ENCODE measurements at regions not wholly inside any gene's neighbourhood (a gene's known extent, or its start where the extent isn't known, plus 50 kb on each side); places are given as distances from the start of the nearest gene placed in this dataset.

- H3K79me2 ChIP-seq (ENCODE audit: control insufficient read depth, insufficient read depth, low read length): no peaks in the 10 kb centered on the region
- 4% methylated on average over 1 of the region's 1 CpG for WGBS (ENCODE audit: insufficient coverage, insufficient replicate concordance, low lambda C conversion rate, missing lambda C conversion rate)
- POLR2A ChIA-PET: no interaction called here
- no peak overlapping the region for H3K9ac ChIP-seq (ENCODE audit: control insufficient read depth, insufficient read depth, low read length)
- TF ChIP-seq YY1 (IDR thresholded peaks at IDR 0.05; ENCODE audit: low read depth, low read length) (no peak), BACH1 (IDR thresholded peaks at IDR 0.05; ENCODE audit: borderline replicate concordance) (no peak), BMI1 (IDR thresholded peaks at IDR 0.05; ENCODE audit: borderline replicate concordance) (no peak)
- TF ChIP-seq, protein P1, sequence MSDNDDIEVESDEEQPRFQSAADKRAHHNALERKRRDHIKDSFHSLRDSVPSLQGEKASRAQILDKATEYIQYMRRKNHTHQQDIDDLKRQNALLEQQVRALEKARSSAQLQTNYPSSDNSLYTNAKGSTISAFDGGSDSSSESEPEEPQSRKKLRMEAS (IDR thresholded peaks at IDR 0.05; ENCODE audit: low read depth, low read length): no peak
- TF ChIP-seq, protein P2, sequence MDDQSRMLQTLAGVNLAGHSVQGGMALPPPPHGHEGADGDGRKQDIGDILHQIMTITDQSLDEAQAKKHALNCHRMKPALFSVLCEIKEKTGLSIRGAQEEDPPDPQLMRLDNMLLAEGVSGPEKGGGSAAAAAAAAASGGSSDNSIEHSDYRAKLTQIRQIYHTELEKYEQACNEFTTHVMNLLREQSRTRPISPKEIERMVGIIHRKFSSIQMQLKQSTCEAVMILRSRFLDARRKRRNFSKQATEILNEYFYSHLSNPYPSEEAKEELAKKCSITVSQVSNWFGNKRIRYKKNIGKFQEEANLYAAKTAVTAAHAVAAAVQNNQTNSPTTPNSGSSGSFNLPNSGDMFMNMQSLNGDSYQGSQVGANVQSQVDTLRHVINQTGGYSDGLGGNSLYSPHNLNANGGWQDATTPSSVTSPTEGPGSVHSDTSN (IDR thresholded peaks at IDR 0.05; ENCODE audit: insufficient replicate concordance, low read depth, low read length): no peak
- H3K27ac ChIP-seq (ENCODE audit: control insufficient read depth, insufficient read depth): no peak overlapping the region
- ATAC-seq (peak; percentile 18; the same call in 2 of the 3 replicates), DNase-seq (ENCODE audit: low read depth, low spot score) (no peak), FAIRE-seq (no peak)
- H3K4me3 ChIP-seq: no peak overlapping the region
- no peaks in the 10 kb centered on the region for H3K27me3 ChIP-seq (replicated peaks in 1 of 2; ENCODE audit: control insufficient read depth in 2 of 2, insufficient read depth in 2 of 2, low read length in 1 of 2)
- no TSS peak for BruUV-seq (replicated peaks)
- peaks cover 7% of the 10 kb centered on the region for H3K4me1 ChIP-seq (ENCODE audit: control insufficient read depth, insufficient read depth, low read length)
- H4K20me1 ChIP-seq (ENCODE audit: control insufficient read depth, insufficient read depth): no peaks in the 10 kb centered on the region
- no peaks in the 10 kb centered on the region; the same call in 2 of the 3 replicates for H3K9me3 ChIP-seq (replicated peaks; ENCODE audit: control insufficient read depth, insufficient read depth, low read length)
- in situ Hi-C loops (cut with MboI): no loop called here
- H3K4me2 ChIP-seq (ENCODE audit: control insufficient read depth, insufficient read depth): no peak overlapping the region
- RAD21 ChIA-PET (ENCODE audit: unreplicated experiment): interaction anchor here (1.0 kb wide), 1 partner anchor 56 kb away, joined by 3 read pairs; no protein-coding TSS in a partner anchor
- SMC1A ChIA-PET (ENCODE audit: uncharacterized antibody, unreplicated experiment): interaction anchor here (1.0 to 4.7 kb wide), 3 partner anchors 56 to 169 kb away, joined by 3 to 28 read pairs (median 10); no protein-coding TSS in a partner anchor
- no peak overlapping the region for H2AFZ ChIP-seq (ENCODE audit: control insufficient read depth, low read depth, low read length)
- no peaks in the 10 kb centered on the region for H3K36me3 ChIP-seq (ENCODE audit: control insufficient read depth in 2 of 2, insufficient read depth in 2 of 2, low read length in 1 of 2)
- CTCF ChIA-PET: no interaction called here
- intact Hi-C loops (cut with micrococcal nuclease; ENCODE audit: unreplicated experiment): no loop called here
Measured at GRCh38 chr12:40615590-40615989, 76.6 kb upstream of the CNTN1 start.

DNA sequence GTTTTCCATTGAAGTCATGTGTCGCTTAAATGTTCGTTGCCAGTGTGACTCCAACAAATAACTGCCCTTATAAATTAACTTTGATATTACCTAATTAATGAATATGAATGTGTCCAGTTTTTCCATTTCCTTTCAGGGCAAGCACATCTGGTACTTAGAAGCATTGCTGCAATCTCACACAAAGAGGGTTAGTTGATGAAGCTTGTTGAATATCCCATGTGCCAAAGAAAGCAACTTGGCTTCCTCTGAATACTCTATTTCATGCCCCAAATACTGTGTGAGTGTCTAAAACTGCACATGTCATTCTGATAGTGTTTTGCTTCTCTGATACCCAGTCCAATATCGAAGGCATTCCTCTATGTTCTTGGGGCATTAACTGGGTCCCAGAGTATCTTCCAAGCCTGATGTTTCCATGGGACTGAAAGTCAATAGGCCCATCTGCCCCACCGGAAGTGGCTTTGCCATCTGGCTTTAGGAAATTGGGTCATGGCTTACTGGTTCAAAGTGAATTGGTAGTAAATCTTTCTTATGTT lies 75.8 kb upstream of the CNTN1 start:
- no peak overlapping the region for H3K4me3 ChIP-seq
- in situ Hi-C loops (cut with MboI) (no loop called here), intact Hi-C loops (cut with micrococcal nuclease; ENCODE audit: unreplicated experiment) (no loop called here)
- H3K79me2 ChIP-seq (ENCODE audit: control insufficient read depth, insufficient read depth, low read length): no peaks in the 10 kb centered on the region
- no peak overlapping the region for H2AFZ ChIP-seq (ENCODE audit: control insufficient read depth, low read depth, low read length)
- ChIA-PET POLR2A (no interaction called here), RAD21 (ENCODE audit: unreplicated experiment) (interaction anchor here (0.7 to 1.4 kb wide), 3 partner anchors 15 to 56 kb away, joined by 3 to 6 read pairs (median 3); no protein-coding TSS in a partner anchor), CTCF (interaction anchor here (1.0 to 2.2 kb wide), 2 partner anchors 12 to 55 kb away, joined by 5 to 6 read pairs; no protein-coding TSS in a partner anchor), SMC1A (ENCODE audit: uncharacterized antibody, unreplicated experiment) (interaction anchor here (0.5 to 4.7 kb wide), 6 partner anchors 21 to 703 kb away, joined by 3 to 28 read pairs (median 3); no protein-coding TSS in a partner anchor)
- no peak overlapping the region for H3K9ac ChIP-seq (ENCODE audit: control insufficient read depth, insufficient read depth, low read length)
- H3K9me3 ChIP-seq (replicated peaks; ENCODE audit: control insufficient read depth, insufficient read depth, low read length): no peaks in the 10 kb centered on the region; the same call in 2 of the 3 replicates
- no peak for ATAC-seq
- no peaks in the 10 kb centered on the region for H3K36me3 ChIP-seq (ENCODE audit: control insufficient read depth in 2 of 2, insufficient read depth in 2 of 2, low read length in 1 of 2)
- no peak overlapping the region for H3K4me2 ChIP-seq (ENCODE audit: control insufficient read depth, insufficient read depth)
- TF ChIP-seq RELA (IDR thresholded peaks at IDR 0.05; ENCODE audit: borderline replicate concordance, partially characterized antibody): no peak
- no TSS peak for BruUV-seq (replicated peaks)
- H3K27ac ChIP-seq (ENCODE audit: control insufficient read depth, insufficient read depth): no peak overlapping the region
- FAIRE-seq: no peak
- WGBS (ENCODE audit: insufficient coverage, insufficient replicate concordance, low lambda C conversion rate, missing lambda C conversion rate): 53% methylated on average over 4 of the region's 4 CpGs
- H3K27me3 ChIP-seq (replicated peaks in 1 of 2; ENCODE audit: control insufficient read depth in 2 of 2, insufficient read depth in 2 of 2, low read length in 1 of 2): no peaks in the 10 kb centered on the region
- H4K20me1 ChIP-seq (ENCODE audit: control insufficient read depth, insufficient read depth): no peaks in the 10 kb centered on the region
- DNase-seq (ENCODE audit: low read depth, low spot score): no peak
- H3K4me1 ChIP-seq (ENCODE audit: control insufficient read depth, insufficient read depth, low read length): peaks cover 7% of the 10 kb centered on the region

Measured in GM12878 (cell line).